GM19023 (cell line): ENCODE measurements at regions not wholly inside any gene's neighbourhood (a gene's known extent, or its start where the extent isn't known, plus 50 kb on each side); places are given as distances from the start of the nearest gene placed in this dataset.

Source experiments
- ATAC-seq: cut with Tn5 transposase; IDR thresholded peaks from one replicate; pipeline ENCODE4 v1.9.1; 2021; ENCODE audit warnings: mild to moderate bottlenecking, moderate library complexity; ENCODE audit not compliant: unreplicated experiment

GRCh38 chr7:47639495-47640110 is 57.7 kb upstream of the TNS3 start:
- no peak for ATAC-seq

- ATAC-seq: no peak
These were observed 56.9 kb upstream of the TNS3 start for GRCh38 chr7:47638679-47639315.

- ATAC-seq: no peak
These were observed 54.7 kb upstream of the TNS3 start for GRCh38 chr7:47636433-47637175.

- no peak for ATAC-seq
These were observed 54.1 kb upstream of the TNS3 start for GRCh38 chr7:47636081-47636432.

GRCh38 chr7:47635091-47636080 is 53.5 kb upstream of the TNS3 start:
- no peak for ATAC-seq

- no peak for ATAC-seq
These were observed 52.4 kb upstream of the TNS3 start for GRCh38 chr7:47634273-47634672.

- ATAC-seq: no peak
These were observed 51.2 kb upstream of the TNS3 start for GRCh38 chr7:47633134-47633533.
